ENCODE measurements at regions not wholly inside any gene's neighbourhood (a gene's known extent, or its start where the extent isn't known, plus 50 kb on each side); places are given as distances from the start of the nearest gene placed in this dataset.

GRCh38 chr3:95394286-95394685 lies 1331.4 kb downstream of the NSUN3 start:
- intact Hi-C loops (cut with DNase I) = no loop called here
- no peak for TF ChIP-seq POLR2A (IDR thresholded peaks at IDR 0.05)
- no peak for TF ChIP-seq CTCF (IDR thresholded peaks at IDR 0.05)

GRCh38 chr3:95399585-95399984 lies 1336.7 kb downstream of the NSUN3 start:
- Histone ChIP-seq H3K36me3 (replicated peaks in 1 of 2) (no peaks in the 10 kb centered on the region), H3K9me3 (replicated peaks in 1 of 3) (no peaks in the 10 kb centered on the region), H3K27me3 (no peaks in the 10 kb centered on the region), H3K4me1 (replicated peaks in 1 of 2) (no peaks in the 10 kb centered on the region), H3K27ac (no peak overlapping the region), H3K4me3 (no peak overlapping the region)
- no peak for TF ChIP-seq CTCF (IDR thresholded peaks at IDR 0.05)
- TF ChIP-seq POLR2A (IDR thresholded peaks at IDR 0.05) = no peak
- intact Hi-C loops (cut with DNase I) = no loop called here
- DNase-seq = no peak
- 69 to 72% (median 71%) methylated on average over 3 of the region's 3 CpGs for WGBS, 4 donors

More at GRCh38 chr3:95394286-95394685, 1331.4 kb downstream of the NSUN3 start:
- H3K27ac ChIP-seq = no peak overlapping the region
- H3K36me3 ChIP-seq (replicated peaks in 1 of 2) = no peaks in the 10 kb centered on the region
- no peak overlapping the region for H3K4me3 ChIP-seq
- WGBS, 4 donors = 59 to 74% (median 65%) methylated on average over 2 of the region's 2 CpGs
- H3K4me1 ChIP-seq (replicated peaks in 1 of 2) = no peaks in the 10 kb centered on the region
- H3K9me3 ChIP-seq (replicated peaks in 1 of 3) = no peaks in the 10 kb centered on the region
- no peak for DNase-seq
- H3K27me3 ChIP-seq = no peaks in the 10 kb centered on the region

GRCh38 chr3:95401693-95402092 lies 1338.8 kb downstream of the NSUN3 start:
- Histone ChIP-seq H3K27me3 (no peaks in the 10 kb centered on the region), H3K4me3 (no peak overlapping the region), H3K36me3 (replicated peaks in 1 of 2) (peaks cover 0 to 2% of the 10 kb centered on the region in 2 donors), H3K9me3 (replicated peaks in 1 of 3) (no peaks in the 10 kb centered on the region), H3K4me1 (replicated peaks in 1 of 2) (no peaks in the 10 kb centered on the region), H3K27ac (no peak overlapping the region)
- WGBS, 4 donors = 64 to 84% (median 75%) methylated on average over 2 of the region's 2 CpGs
- intact Hi-C loops (cut with DNase I) = no loop called here
- TF ChIP-seq POLR2A (IDR thresholded peaks at IDR 0.05) (no peak), CTCF (IDR thresholded peaks at IDR 0.05) (no peak)
- DNase-seq = no peak

- no peaks in the 10 kb centered on the region for H3K27me3 ChIP-seq
- no peak for TF ChIP-seq CTCF (IDR thresholded peaks at IDR 0.05)
- TF ChIP-seq POLR2A (IDR thresholded peaks at IDR 0.05) = no peak
- 80 to 87% (median 83%) methylated on average over 4 of the region's 4 CpGs for WGBS, 4 donors
- no peaks in the 10 kb centered on the region for H3K4me1 ChIP-seq (replicated peaks in 1 of 2)
- DNase-seq = no peak
- intact Hi-C loops (cut with DNase I) = no loop called here
- no peak overlapping the region for H3K4me3 ChIP-seq
- peaks cover 0 to 2% of the 10 kb centered on the region in 2 donors for H3K36me3 ChIP-seq (replicated peaks in 1 of 2)
- no peak overlapping the region for H3K27ac ChIP-seq
- H3K9me3 ChIP-seq (replicated peaks in 1 of 3) = no peaks in the 10 kb centered on the region
These were observed 1345.0 kb downstream of the NSUN3 start for GRCh38 chr3:95407709-95408463.
